AG10803 (cell line): ENCODE measurements at regions not wholly inside any gene's neighbourhood (a gene's known extent, or its start where the extent isn't known, plus 50 kb on each side); places are given as distances from the start of the nearest gene placed in this dataset.

Experiments used
- DNase-seq: peaks from one replicate; pipeline ENCODE4 v3.0.0; 2010; ENCODE audit warnings: low read depth
- H3K4me3 ChIP-seq: 2 replicates; pipeline ENCODE4 v1.5.1; 2011; ENCODE audit warnings: mild to moderate bottlenecking, low read length, control low read depth
- TF ChIP-seq, protein P1 (sequence below): conservative IDR thresholded peaks from 2 replicates; pipeline ENCODE4 v1.5.1; 2011; ENCODE audit warnings: mild to moderate bottlenecking, low read length, control low read depth, inconsistent platforms

DNA sequence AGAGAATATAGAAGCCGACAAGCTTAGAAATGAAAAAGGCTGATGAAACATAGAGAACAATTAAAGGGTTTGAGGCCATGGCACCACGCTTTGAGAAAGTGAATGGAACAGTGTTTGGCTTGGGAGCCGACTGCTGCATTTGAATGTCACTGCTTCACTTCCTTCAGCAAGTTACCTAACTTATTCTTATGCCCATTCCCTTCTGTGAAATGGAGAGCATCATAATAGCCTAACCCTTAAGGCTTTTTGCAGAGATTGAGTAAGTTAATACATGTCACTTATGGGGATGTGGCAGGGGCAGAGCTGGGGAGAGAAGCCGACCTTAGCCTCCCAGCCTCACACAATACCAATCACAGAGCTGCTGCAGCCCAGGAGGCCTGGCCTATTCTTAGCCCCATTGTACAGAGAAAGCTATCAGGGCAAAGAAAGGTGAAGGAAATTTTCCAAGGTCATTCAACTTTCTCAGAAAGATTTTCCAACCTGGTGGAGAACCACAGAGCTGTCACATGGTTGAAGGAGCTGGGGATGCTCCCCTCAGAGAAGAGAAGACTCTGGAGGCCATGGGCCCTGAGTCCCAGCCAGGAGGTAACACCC, 186.0 kb upstream of the GDF10 start:
- TF ChIP-seq, protein P1, sequence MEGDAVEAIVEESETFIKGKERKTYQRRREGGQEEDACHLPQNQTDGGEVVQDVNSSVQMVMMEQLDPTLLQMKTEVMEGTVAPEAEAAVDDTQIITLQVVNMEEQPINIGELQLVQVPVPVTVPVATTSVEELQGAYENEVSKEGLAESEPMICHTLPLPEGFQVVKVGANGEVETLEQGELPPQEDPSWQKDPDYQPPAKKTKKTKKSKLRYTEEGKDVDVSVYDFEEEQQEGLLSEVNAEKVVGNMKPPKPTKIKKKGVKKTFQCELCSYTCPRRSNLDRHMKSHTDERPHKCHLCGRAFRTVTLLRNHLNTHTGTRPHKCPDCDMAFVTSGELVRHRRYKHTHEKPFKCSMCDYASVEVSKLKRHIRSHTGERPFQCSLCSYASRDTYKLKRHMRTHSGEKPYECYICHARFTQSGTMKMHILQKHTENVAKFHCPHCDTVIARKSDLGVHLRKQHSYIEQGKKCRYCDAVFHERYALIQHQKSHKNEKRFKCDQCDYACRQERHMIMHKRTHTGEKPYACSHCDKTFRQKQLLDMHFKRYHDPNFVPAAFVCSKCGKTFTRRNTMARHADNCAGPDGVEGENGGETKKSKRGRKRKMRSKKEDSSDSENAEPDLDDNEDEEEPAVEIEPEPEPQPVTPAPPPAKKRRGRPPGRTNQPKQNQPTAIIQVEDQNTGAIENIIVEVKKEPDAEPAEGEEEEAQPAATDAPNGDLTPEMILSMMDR, result no peak
- no peak for DNase-seq
- no peak overlapping the region for H3K4me3 ChIP-seq

DNA sequence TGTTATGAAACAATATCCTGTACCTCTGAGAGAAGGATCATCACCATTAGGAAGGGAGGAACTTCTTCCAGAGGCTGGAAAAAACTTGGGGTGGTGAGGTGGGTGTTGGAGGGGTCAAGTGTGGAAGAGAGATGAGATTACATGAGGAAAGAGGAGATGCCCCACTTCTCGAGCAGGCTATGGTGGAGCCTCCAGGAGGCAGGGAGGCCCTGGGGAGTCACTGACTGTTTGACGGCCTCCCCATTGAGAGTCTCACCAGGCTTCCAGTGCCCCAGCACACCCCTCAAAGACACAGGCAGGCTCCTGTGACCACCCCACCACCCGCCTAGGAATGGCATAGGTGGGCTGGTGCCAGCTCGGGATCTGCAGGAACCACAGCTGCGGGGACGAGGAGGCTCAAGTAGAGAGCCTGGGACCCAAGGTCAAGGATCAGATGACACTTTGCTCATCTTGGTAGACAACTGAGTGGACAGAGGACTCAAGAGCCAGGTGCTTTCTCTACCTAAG, 185.3 kb upstream of the GDF10 start:
- no peak overlapping the region for H3K4me3 ChIP-seq
- no peak for DNase-seq
- TF ChIP-seq, protein P1, result no peak

DNA sequence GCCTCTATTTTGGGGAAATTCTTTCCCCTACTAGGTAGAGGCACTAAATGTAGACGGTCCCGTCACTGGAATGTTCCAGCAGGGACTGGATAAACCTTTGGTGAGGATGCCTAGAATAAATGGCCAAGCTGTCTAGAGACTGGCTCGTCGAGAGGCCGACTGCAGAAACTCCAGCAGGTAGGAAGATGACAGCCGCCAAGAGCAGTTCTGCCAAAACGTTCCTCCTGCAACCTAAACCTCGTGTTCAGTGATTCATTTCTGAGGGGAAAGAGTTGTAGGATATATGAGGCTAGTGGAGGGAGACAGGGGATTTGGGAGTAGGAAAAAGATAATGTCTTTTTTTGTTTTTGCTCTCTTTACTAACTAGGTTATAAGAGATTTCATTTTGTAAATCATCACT, 184.7 kb upstream of the GDF10 start:
- no peak overlapping the region for H3K4me3 ChIP-seq
- TF ChIP-seq, protein P1, result no peak
- DNase-seq, result no peak

DNA sequence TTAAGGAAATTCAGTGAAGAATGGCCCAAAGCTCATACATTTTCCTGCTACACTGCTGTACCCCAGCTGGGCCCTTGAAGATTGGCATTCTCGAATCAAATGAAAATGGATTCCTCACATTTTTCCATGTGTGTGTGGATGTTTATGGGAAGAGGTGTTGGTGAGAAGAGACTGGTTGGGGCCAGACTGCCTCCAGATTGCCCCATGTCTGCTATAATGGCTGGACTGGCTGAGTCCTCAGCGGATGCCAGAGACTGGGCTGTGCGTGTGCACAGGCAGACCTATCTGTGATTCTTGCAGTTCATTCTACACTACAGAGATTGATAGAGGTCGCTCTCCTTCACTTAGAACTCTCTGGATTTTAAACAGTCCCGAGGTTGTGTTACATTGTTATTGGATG, 183.6 kb upstream of the GDF10 start:
- no peak overlapping the region for H3K4me3 ChIP-seq
- TF ChIP-seq, protein P1, result no peak
- peak; percentile 18 for DNase-seq

DNA sequence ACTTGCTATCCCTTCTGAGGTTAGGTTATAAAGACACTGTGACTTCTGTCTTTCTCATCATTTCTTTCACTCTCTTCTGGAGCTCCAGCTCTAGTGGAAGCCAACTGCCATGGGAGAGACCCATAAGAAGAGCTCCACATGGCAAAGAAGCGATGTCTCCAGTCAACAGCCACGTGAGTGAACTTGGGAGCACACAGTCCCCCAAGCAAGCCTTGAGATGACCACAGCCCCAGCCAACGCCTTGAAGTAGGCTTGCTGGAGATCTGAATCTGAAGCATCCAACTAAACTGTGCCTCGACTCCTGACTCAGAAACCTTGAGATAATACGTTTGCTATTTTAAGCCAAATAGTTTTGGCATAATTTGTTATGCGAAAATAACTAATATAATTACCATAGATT, 181.7 kb upstream of the GDF10 start:
- TF ChIP-seq, protein P1, result no peak
- no peak for DNase-seq
- H3K4me3 ChIP-seq, result no peak overlapping the region

DNA sequence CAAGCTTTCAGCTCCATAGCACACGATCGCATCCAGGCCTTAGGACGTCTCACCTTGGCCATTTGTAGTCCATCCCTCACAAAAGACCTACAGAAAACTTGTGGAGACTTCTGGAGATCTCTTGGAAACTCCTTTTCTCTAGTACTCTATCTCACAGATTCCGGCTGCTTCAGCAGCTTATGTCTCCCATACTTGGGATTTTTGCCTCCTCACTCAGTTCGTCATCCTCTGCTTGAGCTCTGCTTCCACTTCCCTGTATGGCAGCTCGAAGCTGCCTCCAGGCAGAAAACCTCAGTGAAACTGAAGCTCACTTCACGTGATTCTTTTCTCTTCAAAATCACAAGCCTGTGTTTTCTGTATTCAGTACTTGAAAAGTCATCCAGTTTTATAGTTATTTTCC, 178.7 kb upstream of the GDF10 start:
- TF ChIP-seq, protein P1, result no peak
- DNase-seq, result no peak
- H3K4me3 ChIP-seq, result no peak overlapping the region

DNA sequence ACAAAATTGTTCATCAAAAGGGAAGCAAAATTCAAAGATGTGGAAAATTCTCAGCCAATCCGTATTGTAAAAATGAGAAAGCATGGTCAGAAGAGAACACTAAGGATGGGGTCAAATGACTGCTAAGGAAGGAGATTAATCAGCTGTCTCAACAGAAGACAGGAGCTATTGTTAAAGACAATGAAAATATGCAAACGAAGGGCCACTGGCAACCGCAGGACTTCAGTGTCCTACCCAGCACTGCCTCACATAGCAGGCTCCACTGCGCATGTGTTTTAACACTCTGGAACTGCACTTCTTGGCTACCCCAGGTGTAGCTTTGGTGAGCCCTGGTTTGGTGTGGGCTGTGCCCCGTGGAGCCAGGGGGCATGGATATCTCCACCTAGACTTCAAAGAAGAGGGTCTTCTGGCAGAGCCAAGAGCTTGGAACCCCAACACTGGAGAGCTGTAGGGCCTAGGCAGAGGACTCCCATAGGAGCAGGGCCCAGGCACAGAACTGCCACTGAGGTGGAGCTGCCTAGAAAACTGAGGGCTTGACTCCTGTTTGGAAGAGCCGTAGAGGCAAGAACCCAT, 176.2 kb upstream of the GDF10 start:
- no peak overlapping the region for H3K4me3 ChIP-seq
- DNase-seq, result no peak
- TF ChIP-seq, protein P1, result no peak
